Lung (tissue), 11 donors: ENCODE measurements at regions not wholly inside any gene's neighbourhood (a gene's known extent, or its start where the extent isn't known, plus 50 kb on each side); places are given as distances from the start of the nearest gene placed in this dataset.

Experiments used
- ATAC-seq: fragments of 200-7000 bp; cut with Tn5 transposase; one replicate; pipeline ENCODE4 v1.9.1; 2020; ENCODE audit warnings: moderate number of reproducible peaks; ENCODE audit not compliant: insufficient read depth, low FRiP score
- DNase-seq, 3 donors: peaks; one replicate each; pipeline ENCODE4 v3.0.0-alpha.2; 2013 to 2017
- H3K27ac ChIP-seq, 2 donors: one replicate each; pipeline ENCODE4 v1.5.1; 2013; ENCODE audit warnings: mild to moderate bottlenecking in 2 of 2, moderate library complexity in 2 of 2, control low read depth in 1 of 2, inconsistent platforms in 1 of 2, low read depth in 1 of 2, low read length in 1 of 2
- H3K27me3 ChIP-seq, 3 donors: one replicate each; pipeline ENCODE4 v1.5.1; 2013; ENCODE audit warnings: low read length in 2 of 3; ENCODE audit not compliant: control insufficient read depth in 3 of 3, insufficient read depth in 3 of 3
- H3K36me3 ChIP-seq, 4 donors: one replicate each; pipeline ENCODE4 v1.5.1; 2013; ENCODE audit warnings: low read length in 4 of 4, mild to moderate bottlenecking in 1 of 4, moderate library complexity in 1 of 4; ENCODE audit not compliant: control insufficient read depth in 4 of 4, insufficient read depth in 4 of 4
- H3K4me1 ChIP-seq, 5 donors: one replicate each; pipeline ENCODE4 v1.5.1; 2013; ENCODE audit warnings: low read length in 5 of 5, mild to moderate bottlenecking in 2 of 5, moderate library complexity in 1 of 5; ENCODE audit not compliant: control insufficient read depth in 5 of 5, insufficient read depth in 5 of 5
- H3K4me3 ChIP-seq: one replicate; pipeline ENCODE4 v1.5.1; 2013; ENCODE audit warnings: mild to moderate bottlenecking, control low read depth, moderate library complexity
- H3K9ac ChIP-seq, 2 donors: one replicate each; pipeline ENCODE4 v1.5.1; 2013; ENCODE audit warnings: low read length in 2 of 2, control low read depth in 1 of 2; ENCODE audit not compliant: insufficient read depth in 1 of 2
- H3K9me3 ChIP-seq, 4 donors: one replicate each; pipeline ENCODE4 v1.5.1; 2013; ENCODE audit warnings: low read length in 3 of 4, mild to moderate bottlenecking in 1 of 4, moderate library complexity in 1 of 4; ENCODE audit not compliant: control insufficient read depth in 4 of 4, insufficient read depth in 3 of 4
- WGBS, 2 donors: extraction: QIAGEN DNeasy Blood & Tissue Kit; methylation state at CpG; one replicate each; pipeline ENCODE4 v1.1.7; 2013; 5-methylcytosine and 5-hydroxymethylcytosine counted together
- TF ChIP-seq, protein P1 (sequence below): IDR thresholded peaks from 2 replicates; pipeline ENCODE4 v1.5.1; 2012; ENCODE audit warnings: mild to moderate bottlenecking; ENCODE audit errors: control extremely low read depth, extremely low read depth
- donor health status: control.
- donor health status: control.
- donor health status: Bipolar disorder and iron deficiency.
- donor health status: healthy.
- donor health status: DM: yes; HTN: yes; CAD: no.

DNA sequence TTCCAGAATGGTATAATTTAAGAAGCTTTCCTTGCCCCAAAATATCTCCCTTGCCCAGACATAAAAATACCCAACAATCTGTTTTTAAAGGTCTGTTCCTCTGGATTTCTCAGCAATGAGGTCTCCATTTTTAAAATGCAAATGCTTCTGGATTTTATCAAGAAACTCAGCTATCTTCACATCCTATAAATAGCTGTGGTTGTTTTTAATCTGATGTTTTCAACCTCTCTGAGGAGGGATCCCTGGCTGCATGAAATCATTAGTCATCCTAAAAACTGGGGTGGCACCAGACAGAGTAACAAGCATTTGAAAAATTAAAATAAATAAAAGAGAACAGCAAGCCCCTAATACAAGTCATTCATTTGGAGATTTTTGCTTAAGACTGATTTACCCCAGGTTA, 168.5 kb upstream of the ID4 start:
- H3K27me3 ChIP-seq, result no peaks in the 10 kb centered on the region
- H3K4me3 ChIP-seq, result no peak overlapping the region
- DNase-seq (no peak), ATAC-seq (no peak)
- peaks cover 0 to 6% (median 2%) of the 10 kb centered on the region in 5 donors for H3K4me1 ChIP-seq
- no peak overlapping the region for H3K27ac ChIP-seq
- H3K9me3 ChIP-seq, result no peaks in the 10 kb centered on the region
- H3K36me3 ChIP-seq, result no peaks in the 10 kb centered on the region
- TF ChIP-seq, protein P1, sequence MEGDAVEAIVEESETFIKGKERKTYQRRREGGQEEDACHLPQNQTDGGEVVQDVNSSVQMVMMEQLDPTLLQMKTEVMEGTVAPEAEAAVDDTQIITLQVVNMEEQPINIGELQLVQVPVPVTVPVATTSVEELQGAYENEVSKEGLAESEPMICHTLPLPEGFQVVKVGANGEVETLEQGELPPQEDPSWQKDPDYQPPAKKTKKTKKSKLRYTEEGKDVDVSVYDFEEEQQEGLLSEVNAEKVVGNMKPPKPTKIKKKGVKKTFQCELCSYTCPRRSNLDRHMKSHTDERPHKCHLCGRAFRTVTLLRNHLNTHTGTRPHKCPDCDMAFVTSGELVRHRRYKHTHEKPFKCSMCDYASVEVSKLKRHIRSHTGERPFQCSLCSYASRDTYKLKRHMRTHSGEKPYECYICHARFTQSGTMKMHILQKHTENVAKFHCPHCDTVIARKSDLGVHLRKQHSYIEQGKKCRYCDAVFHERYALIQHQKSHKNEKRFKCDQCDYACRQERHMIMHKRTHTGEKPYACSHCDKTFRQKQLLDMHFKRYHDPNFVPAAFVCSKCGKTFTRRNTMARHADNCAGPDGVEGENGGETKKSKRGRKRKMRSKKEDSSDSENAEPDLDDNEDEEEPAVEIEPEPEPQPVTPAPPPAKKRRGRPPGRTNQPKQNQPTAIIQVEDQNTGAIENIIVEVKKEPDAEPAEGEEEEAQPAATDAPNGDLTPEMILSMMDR, result no peak
- H3K9ac ChIP-seq, result no peak overlapping the region

DNA sequence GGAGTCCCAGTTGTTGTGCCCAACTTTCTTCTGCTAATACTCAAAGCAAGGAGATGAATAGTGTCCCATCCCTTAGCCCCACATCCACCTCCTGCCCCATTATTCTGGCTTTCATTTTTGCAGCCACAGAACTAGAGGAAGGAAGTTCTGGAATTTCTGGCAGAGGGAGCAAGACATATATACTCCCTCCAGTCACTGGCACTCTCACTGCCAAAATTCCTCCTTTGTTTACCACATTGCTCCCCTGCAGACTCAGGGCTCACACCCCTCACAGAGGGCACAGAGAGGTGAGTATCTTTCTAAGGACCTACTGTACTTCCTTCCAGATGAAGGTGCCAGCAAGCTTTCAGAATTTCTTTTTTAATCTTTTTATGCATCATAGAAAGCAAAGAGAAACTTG, 168.0 kb upstream of the ID4 start:
- Histone ChIP-seq H3K4me1 (peaks cover 0 to 6% (median 2%) of the 10 kb centered on the region in 5 donors), H3K9me3 (no peaks in the 10 kb centered on the region), H3K27me3 (no peaks in the 10 kb centered on the region), H3K9ac (no peak overlapping the region), H3K36me3 (no peaks in the 10 kb centered on the region), H3K27ac (no peak overlapping the region), H3K4me3 (no peak overlapping the region)
- TF ChIP-seq, protein P1, result no peak
- DNase-seq (peak; percentile 15 to 62 (median 52)), ATAC-seq (no peak)

DNA sequence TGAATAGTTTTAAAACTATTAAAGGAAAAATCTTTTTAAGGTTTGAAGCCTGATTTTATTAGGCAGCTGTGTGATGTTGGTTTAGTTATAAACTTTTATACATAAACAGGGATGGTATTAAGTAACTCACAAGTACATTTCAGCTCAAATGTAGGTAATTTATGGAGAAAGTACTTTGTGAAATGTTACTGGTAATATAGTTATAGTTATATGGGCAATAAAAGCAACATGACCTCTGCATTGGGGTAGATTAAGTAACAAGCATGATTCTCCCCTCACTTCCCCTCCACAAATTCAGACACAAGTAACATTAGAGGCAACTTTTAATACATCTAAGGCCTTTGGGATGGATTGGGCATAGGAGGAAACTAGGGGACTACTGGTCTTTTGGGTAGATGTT, 154.3 kb upstream of the ID4 start:
- TF ChIP-seq, protein P1, result no peak
- no peak for ATAC-seq

DNA sequence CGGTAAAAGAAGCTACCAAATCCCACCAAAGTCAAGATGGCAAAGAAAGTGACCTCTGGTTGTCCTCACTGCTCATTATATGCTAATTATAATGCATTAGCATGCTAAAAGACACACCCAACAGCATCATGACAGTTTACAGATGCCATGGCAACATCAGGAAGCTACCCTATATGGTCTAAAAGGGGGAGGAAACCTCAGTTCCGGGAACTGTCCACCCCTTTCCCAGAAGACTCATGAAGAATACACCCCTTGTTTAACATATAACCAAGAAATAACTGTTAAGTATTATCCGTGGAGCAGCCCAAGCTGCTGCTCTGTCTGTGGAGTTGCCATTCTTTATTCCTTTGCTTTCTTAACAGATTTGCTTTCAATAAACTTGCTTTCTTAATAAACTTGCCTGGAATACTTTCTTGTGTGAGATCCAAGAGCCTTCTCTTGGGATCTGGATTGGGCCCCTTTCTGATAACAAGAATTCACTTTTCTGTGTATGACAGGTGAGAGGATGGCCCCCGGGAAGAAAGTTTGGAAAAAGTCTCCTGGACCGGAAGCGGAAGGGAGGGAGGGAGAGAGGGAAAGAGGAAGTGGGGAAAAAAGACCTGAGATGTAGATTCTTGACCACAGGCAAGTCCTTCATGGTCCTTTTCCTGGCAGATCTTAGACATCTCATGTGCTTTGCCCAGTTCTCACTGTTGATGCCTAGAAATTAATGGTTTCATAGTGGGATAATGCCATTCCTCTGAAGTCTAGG, 146.7 kb upstream of the ID4 start:
- ATAC-seq (no peak), DNase-seq (peak in 2 of 3 donors; percentile 16 to 26)
- WGBS, 2 donors, result 59 to 64% methylated on average over 6 of the region's 6 CpGs

More for the DNA sequence above, 154.3 kb upstream of the ID4 start:
- Histone ChIP-seq H3K36me3 (no peaks in the 10 kb centered on the region), H3K4me3 (no peak overlapping the region), H3K9ac (no peak overlapping the region), H3K27me3 (no peaks in the 10 kb centered on the region), H3K9me3 (no peaks in the 10 kb centered on the region), H3K4me1 (no peaks in the 10 kb centered on the region), H3K27ac (no peak overlapping the region)
- no peak for DNase-seq

More for the DNA sequence above, 146.7 kb upstream of the ID4 start:
- Histone ChIP-seq H3K9ac (no peak overlapping the region), H3K36me3 (no peaks in the 10 kb centered on the region), H3K4me3 (no peak overlapping the region), H3K27ac (no peak overlapping the region), H3K9me3 (no peaks in the 10 kb centered on the region), H3K27me3 (peaks cover 0 to 3% (median 3%) of the 10 kb centered on the region in 3 donors), H3K4me1 (peaks cover 0 to 13% (median 0%) of the 10 kb centered on the region in 5 donors)
- TF ChIP-seq, protein P1, result no peak
